Neuronal stem cell (in vitro differentiated cells): ENCODE measurements at regions not wholly inside any gene's neighbourhood (a gene's known extent, or its start where the extent isn't known, plus 50 kb on each side); places are given as distances from the start of the nearest gene placed in this dataset.

Experiments
- DNase-seq: peaks from one replicate; pipeline ENCODE4 v3.0.0-alpha.2; 2013; ENCODE audit warnings: low spot score
- H2AFZ ChIP-seq: one replicate; pipeline ENCODE4 v1.6.1; 2013; ENCODE audit warnings: mild to moderate bottlenecking, low read length, inconsistent platforms
- H2AK5ac ChIP-seq: 2 replicates; pipeline ENCODE4 v1.6.1; 2013; ENCODE audit warnings: low read depth, mild to moderate bottlenecking, inconsistent platforms, low read length, moderate library complexity, mixed read lengths
- H2BK120ac ChIP-seq: 2 replicates; pipeline ENCODE4 v1.6.1; 2013; ENCODE audit warnings: low read depth, mild to moderate bottlenecking, inconsistent platforms, low read length, moderate library complexity, mixed read lengths
- H2BK12ac ChIP-seq: one replicate; pipeline ENCODE4 v1.6.1; 2013; ENCODE audit warnings: low read length, inconsistent platforms
- H2BK15ac ChIP-seq: 2 replicates; pipeline ENCODE4 v1.6.1; 2013; ENCODE audit warnings: mild to moderate bottlenecking, low read length, inconsistent platforms, mixed read lengths
- H2BK5ac ChIP-seq: one replicate; pipeline ENCODE4 v1.6.1; 2013; ENCODE audit warnings: inconsistent platforms, mild to moderate bottlenecking, low read length, moderate library complexity
- H3K14ac ChIP-seq: one replicate; pipeline ENCODE4 v1.6.1; 2013; ENCODE audit warnings: low read length, inconsistent platforms
- H3K18ac ChIP-seq: 2 replicates; pipeline ENCODE4 v1.6.1; 2013; ENCODE audit warnings: low read length, inconsistent platforms
- H3K23ac ChIP-seq: 2 replicates; pipeline ENCODE4 v1.6.1; 2013; ENCODE audit warnings: low read depth, mild to moderate bottlenecking, mixed read lengths, low read length, inconsistent platforms; ENCODE audit not compliant: poor library complexity
- H3K27ac ChIP-seq: replicated peaks from 3 replicates; pipeline ENCODE4 v1.5.1; 2013; ENCODE audit warnings: low read length, inconsistent platforms
- H3K27me3 ChIP-seq, 3 experiments: 2 replicates each; pipeline ENCODE4 v1.6.1; 2013; ENCODE audit warnings: low read length in 3 of 3, mild to moderate bottlenecking in 2 of 3, inconsistent platforms in 1 of 3, low read depth in 1 of 3, mixed read lengths in 1 of 3, moderate library complexity in 1 of 3; ENCODE audit not compliant: control insufficient read depth in 3 of 3, insufficient read depth in 3 of 3
- H3K36me3 ChIP-seq, 2 donors: replicated peaks in 1 of 2; 2 replicates each; pipeline ENCODE4 v1.6.1; 2013; ENCODE audit warnings: low read length in 2 of 2; ENCODE audit not compliant: control insufficient read depth in 2 of 2, insufficient read depth in 2 of 2
- H3K4ac ChIP-seq: 2 replicates; pipeline ENCODE4 v1.6.1; 2013; ENCODE audit warnings: inconsistent platforms, mild to moderate bottlenecking, low read length, moderate library complexity
- H3K4me1 ChIP-seq, 2 donors: 1 replicate in 1 of 2; 2 replicates in 1 of 2; pipeline ENCODE4 v1.6.1; 2013; ENCODE audit warnings: low read length in 2 of 2, low read depth in 1 of 2; ENCODE audit not compliant: control insufficient read depth in 2 of 2, insufficient read depth in 1 of 2
- H3K4me2 ChIP-seq: one replicate; pipeline ENCODE4 v1.6.1; 2013; ENCODE audit warnings: mild to moderate bottlenecking, low read length, inconsistent platforms; ENCODE audit not compliant: insufficient read depth, poor library complexity, severe bottlenecking
- H3K4me3 ChIP-seq, 2 donors: 2 replicates each; pipeline ENCODE4 v1.5.1; 2013; ENCODE audit warnings: low read length in 2 of 2, mild to moderate bottlenecking in 2 of 2, inconsistent platforms in 1 of 2, moderate library complexity in 1 of 2
- H3K79me1 ChIP-seq: one replicate; pipeline ENCODE4 v1.6.1; 2013; ENCODE audit warnings: low read depth, mild to moderate bottlenecking, inconsistent platforms, low read length, moderate library complexity
- H3K9ac ChIP-seq: one replicate; pipeline ENCODE4 v1.6.1; 2013; ENCODE audit warnings: mild to moderate bottlenecking, low read depth, low read length, inconsistent platforms; ENCODE audit not compliant: poor library complexity
- H3K9me3 ChIP-seq, 2 donors: replicated peaks in 1 of 2; 2 replicates each; pipeline versions ENCODE3 to v1.6.1; 2013; ENCODE audit warnings: low read length in 2 of 2, mild to moderate bottlenecking in 2 of 2, inconsistent platforms in 1 of 2, low read depth in 1 of 2, mixed read lengths in 1 of 2, moderate library complexity in 1 of 2; ENCODE audit not compliant: control insufficient read depth in 2 of 2, insufficient read depth in 1 of 2
- H4K8ac ChIP-seq: one replicate; pipeline ENCODE4 v1.6.1; 2013; ENCODE audit warnings: low read depth, mild to moderate bottlenecking, inconsistent platforms, low read length, moderate library complexity
- H4K91ac ChIP-seq: one replicate; pipeline ENCODE4 v1.6.1; 2013; ENCODE audit warnings: low read length, low read depth, mild to moderate bottlenecking, inconsistent platforms; ENCODE audit not compliant: poor library complexity
- WGBS, 2 donors: extraction: QIAGEN DNeasy Blood & Tissue Kit; methylation state at CpG; one replicate each; pipeline ENCODE4 v1.1.7; 2013; ENCODE audit warnings: missing lambda C conversion rate in 2 of 2, mixed read lengths in 1 of 2; ENCODE audit not compliant: insufficient read length in 2 of 2, insufficient replicate concordance in 1 of 2; ENCODE audit errors: extremely low coverage in 2 of 2; 5-methylcytosine and 5-hydroxymethylcytosine counted together

- H3K4me3 ChIP-seq, result no peak overlapping the region
- no peaks in the 10 kb centered on the region for H3K36me3 ChIP-seq
- H3K27me3 ChIP-seq, result no peaks in the 10 kb centered on the region
- no peak overlapping the region for H2BK15ac ChIP-seq
- no peak overlapping the region for H3K4ac ChIP-seq
- H3K79me1 ChIP-seq, result no peaks in the 10 kb centered on the region
- H2AFZ ChIP-seq, result no peak overlapping the region
- H3K9me3 ChIP-seq, result no peaks in the 10 kb centered on the region
- no peak overlapping the region for H3K14ac ChIP-seq
- H4K8ac ChIP-seq, result no peak overlapping the region
- H2BK120ac ChIP-seq, result no peak overlapping the region
- H3K18ac ChIP-seq, result no peak overlapping the region
- H3K4me2 ChIP-seq, result no peak overlapping the region
- H2AK5ac ChIP-seq, result no peak overlapping the region
- no peak for DNase-seq
- H4K91ac ChIP-seq, result no peak overlapping the region
- no peak overlapping the region for H2BK5ac ChIP-seq
- H3K9ac ChIP-seq, result no peak overlapping the region
- H3K4me1 ChIP-seq, result no peaks in the 10 kb centered on the region
- WGBS, 2 donors, result no CpG with 5 or more reads among the region's 2 CpGs
- no peak overlapping the region for H2BK12ac ChIP-seq
- H3K23ac ChIP-seq, result no peak overlapping the region
- no peak overlapping the region for H3K27ac ChIP-seq
These were observed 164.3 kb upstream of the ATP1B1 start for GRCh38 chr1:168942165-168942564.

- no CpG with 5 or more reads among the region's 3 CpGs for WGBS, 2 donors
- Histone ChIP-seq H3K23ac (no peak overlapping the region), H3K79me1 (no peaks in the 10 kb centered on the region), H3K9me3 (no peaks in the 10 kb centered on the region), H2BK12ac (no peak overlapping the region), H3K4ac (no peak overlapping the region), H3K9ac (no peak overlapping the region), H3K27me3 (no peaks in the 10 kb centered on the region), H3K4me3 (no peak overlapping the region), H3K27ac (no peak overlapping the region), H3K14ac (no peak overlapping the region), H4K91ac (no peak overlapping the region), H2AK5ac (no peak overlapping the region), H2BK15ac (no peak overlapping the region), H3K18ac (no peak overlapping the region), H2AFZ (no peak overlapping the region), H2BK5ac (no peak overlapping the region), H3K36me3 (no peaks in the 10 kb centered on the region), H4K8ac (no peak overlapping the region), H3K4me2 (no peak overlapping the region), H3K4me1 (no peaks in the 10 kb centered on the region), H2BK120ac (no peak overlapping the region)
- DNase-seq, result no peak
These were observed 160.6 kb upstream of the ATP1B1 start for GRCh38 chr1:168945870-168946269.

GRCh38 chr1:168947041-168947440 lies 159.4 kb upstream of the ATP1B1 start:
- H3K14ac ChIP-seq, result no peak overlapping the region
- H4K8ac ChIP-seq, result no peak overlapping the region
- H4K91ac ChIP-seq, result no peak overlapping the region
- H3K4me1 ChIP-seq, result no peaks in the 10 kb centered on the region
- H3K4me2 ChIP-seq, result no peak overlapping the region
- H3K27ac ChIP-seq, result no peak overlapping the region
- H2BK120ac ChIP-seq, result no peak overlapping the region
- no peaks in the 10 kb centered on the region for H3K79me1 ChIP-seq
- no peaks in the 10 kb centered on the region for H3K36me3 ChIP-seq
- no peak overlapping the region for H3K4ac ChIP-seq
- H3K18ac ChIP-seq, result no peak overlapping the region
- H2AK5ac ChIP-seq, result no peak overlapping the region
- no peaks in the 10 kb centered on the region for H3K27me3 ChIP-seq
- no peak overlapping the region for H2BK15ac ChIP-seq
- H3K23ac ChIP-seq, result no peak overlapping the region
- no peak overlapping the region for H2BK5ac ChIP-seq
- H3K9ac ChIP-seq, result no peak overlapping the region
- no CpG with 5 or more reads among the region's 2 CpGs for WGBS, 2 donors
- H3K4me3 ChIP-seq, result no peak overlapping the region
- H2AFZ ChIP-seq, result no peak overlapping the region
- no peak overlapping the region for H2BK12ac ChIP-seq
- no peaks in the 10 kb centered on the region for H3K9me3 ChIP-seq
- DNase-seq, result no peak

DNA sequence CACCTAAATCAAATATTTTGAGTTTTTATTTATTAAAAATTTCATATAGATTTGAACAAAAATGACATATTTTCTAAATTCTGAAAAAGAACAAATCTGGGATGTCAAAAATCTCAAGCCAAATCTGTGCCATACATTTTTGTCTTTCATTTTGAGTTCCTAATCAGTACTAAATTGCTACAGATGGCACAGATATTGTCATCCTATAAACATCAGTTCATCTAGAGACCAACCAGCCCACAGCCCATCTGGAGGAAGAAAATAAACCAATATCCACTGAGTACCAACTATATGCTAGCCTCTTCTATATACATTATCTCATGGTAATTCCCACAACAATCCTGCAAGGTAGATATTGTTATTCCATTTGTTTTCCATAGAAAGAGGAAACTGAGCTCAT lies 156.8 kb upstream of the ATP1B1 start:
- no peak overlapping the region for H4K91ac ChIP-seq
- H3K14ac ChIP-seq, result no peak overlapping the region
- DNase-seq, result no peak
- H3K9me3 ChIP-seq, result no peaks in the 10 kb centered on the region
- H3K36me3 ChIP-seq, result no peaks in the 10 kb centered on the region
- H3K23ac ChIP-seq, result no peak overlapping the region
- no peak overlapping the region for H2BK120ac ChIP-seq
- H3K18ac ChIP-seq, result no peak overlapping the region
- H4K8ac ChIP-seq, result no peak overlapping the region
- no peak overlapping the region for H2BK15ac ChIP-seq
- H3K27me3 ChIP-seq, result no peaks in the 10 kb centered on the region
- no peak overlapping the region for H2AK5ac ChIP-seq
- H3K4ac ChIP-seq, result no peak overlapping the region
- H2BK12ac ChIP-seq, result no peak overlapping the region
- H2AFZ ChIP-seq, result no peak overlapping the region
- H3K9ac ChIP-seq, result no peak overlapping the region
- H3K4me2 ChIP-seq, result no peak overlapping the region
- H2BK5ac ChIP-seq, result no peak overlapping the region
- H3K4me3 ChIP-seq, result no peak overlapping the region
- no peak overlapping the region for H3K27ac ChIP-seq
- no peaks in the 10 kb centered on the region for H3K79me1 ChIP-seq
- no peaks in the 10 kb centered on the region for H3K4me1 ChIP-seq
